CD1c-positive myeloid dendritic cell (primary cell): ENCODE measurements at regions not wholly inside any gene's neighbourhood (a gene's known extent, or its start where the extent isn't known, plus 50 kb on each side); places are given as distances from the start of the nearest gene placed in this dataset.
"Not testable (repeated sequence)": the region's sequence is repeated elsewhere in the genome, so short reads cannot be mapped to it uniquely, and the experiment has no call there.

Experiments
- DNase-seq: peaks from one replicate; pipeline ENCODE4 v3.0.0-alpha.2; 2016; ENCODE audit errors: extremely low spot score

GRCh38 chr1:232166942-232167341 lies 463.0 kb downstream of the SIPA1L2 start:
- no peak for DNase-seq

DNA sequence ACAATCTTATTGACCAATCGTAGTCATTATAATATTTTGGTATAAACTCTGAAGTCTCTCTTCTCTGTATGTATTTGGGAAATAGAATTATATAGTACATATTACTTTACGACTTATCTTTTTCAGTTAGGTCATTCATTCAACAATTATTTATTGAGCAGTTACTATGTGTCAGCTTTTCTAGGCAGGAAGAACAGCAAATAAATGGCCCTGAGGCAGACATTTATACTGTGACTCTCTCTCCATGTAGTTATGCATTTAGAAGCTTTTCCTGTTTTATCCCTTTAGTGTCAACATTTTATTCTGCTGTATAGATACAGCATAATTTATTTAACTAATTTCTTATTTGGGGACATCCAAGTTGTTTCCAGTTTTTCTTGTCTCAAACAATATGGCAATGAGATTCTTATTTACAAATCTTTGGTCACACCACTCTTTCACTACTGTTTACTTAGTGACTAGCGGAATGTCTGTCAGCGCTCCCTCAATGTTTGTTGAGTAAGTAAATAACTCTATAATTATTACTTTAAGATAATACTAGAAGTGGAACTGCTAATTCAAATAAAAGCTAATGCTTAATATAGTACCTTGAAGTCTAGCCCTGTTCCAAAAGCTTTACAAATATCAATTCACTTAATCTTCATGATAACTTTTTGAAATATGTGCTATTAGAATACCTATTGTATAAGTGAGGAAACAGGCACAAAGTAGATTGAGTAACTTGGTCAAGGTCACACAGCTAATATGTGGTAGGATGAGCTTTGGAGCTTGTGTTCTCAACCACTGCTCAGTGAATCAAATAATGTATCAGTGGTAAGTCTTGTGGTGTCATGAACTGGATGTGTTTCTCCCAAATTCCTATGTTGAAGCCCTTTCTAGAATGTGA lies 465.6 kb downstream of the SIPA1L2 start:
- no peak for DNase-seq

GRCh38 chr1:232163533-232163932 lies 466.4 kb downstream of the SIPA1L2 start:
- DNase-seq, result no peak

DNA sequence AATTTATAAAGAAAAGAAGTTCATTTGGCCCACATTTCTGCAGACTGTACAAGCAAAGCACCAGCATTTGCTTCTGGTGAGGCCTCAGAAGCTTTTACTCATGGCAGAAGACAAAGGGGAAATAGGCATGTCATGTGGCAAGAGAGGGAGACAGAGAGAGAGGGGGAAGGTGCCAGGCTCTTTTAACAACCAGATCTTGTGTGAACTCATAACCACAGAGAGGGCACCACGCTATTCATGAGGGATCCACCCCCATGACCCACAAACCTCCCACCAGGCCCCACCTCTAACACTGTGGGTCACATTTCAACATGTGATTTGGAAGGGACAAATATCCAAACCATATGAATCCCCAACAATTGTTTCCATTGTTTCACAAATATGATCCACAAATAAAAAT lies 467.9 kb downstream of the SIPA1L2 start:
- no peak for DNase-seq

GRCh38 chr1:232158558-232158957 lies 471.4 kb downstream of the SIPA1L2 start:
- not testable (repeated sequence) for DNase-seq

DNA sequence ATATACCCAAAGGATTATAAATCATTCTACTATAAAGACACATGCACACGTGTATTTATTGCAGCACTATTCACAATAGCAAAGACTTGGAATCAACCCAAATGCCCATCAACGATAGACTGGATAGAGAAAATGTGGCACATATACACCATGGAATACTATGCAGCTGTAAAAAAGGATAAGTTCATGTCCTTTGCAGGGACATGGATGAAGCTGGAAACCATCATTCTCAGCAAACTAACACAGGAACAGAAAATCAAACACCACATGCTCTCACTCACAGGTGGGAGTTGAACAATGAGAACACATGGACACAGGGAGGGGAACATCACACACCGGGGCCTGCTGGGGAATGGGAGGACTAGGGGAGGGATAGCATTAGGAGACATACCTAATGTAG lies 473.9 kb downstream of the SIPA1L2 start:
- DNase-seq, result not testable (repeated sequence)

DNA sequence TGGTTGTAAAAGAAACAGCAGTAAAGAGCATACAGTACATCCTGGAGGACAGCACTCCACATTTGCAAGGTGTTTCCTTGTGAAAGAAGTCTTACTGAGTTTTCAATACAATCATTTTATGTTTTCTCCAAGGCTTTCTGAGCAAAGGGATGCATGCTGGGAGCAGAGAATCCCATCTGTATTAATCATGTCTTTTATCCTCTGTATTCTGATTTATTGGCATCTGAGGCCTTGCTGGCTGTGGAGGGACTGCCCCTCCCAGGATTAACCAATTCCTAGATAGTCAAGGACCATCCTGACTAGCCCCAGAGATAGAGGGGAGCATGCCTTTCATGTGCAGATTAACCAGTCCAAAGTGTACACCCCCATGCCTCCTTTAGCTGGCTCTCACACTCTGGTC lies 476.3 kb downstream of the SIPA1L2 start:
- no peak for DNase-seq

- DNase-seq, result no peak
Observed at GRCh38 chr1:232150770-232151548, 479.0 kb downstream of the SIPA1L2 start.

GRCh38 chr1:232149287-232150201 lies 480.4 kb downstream of the SIPA1L2 start:
- DNase-seq, result no peak

DNA sequence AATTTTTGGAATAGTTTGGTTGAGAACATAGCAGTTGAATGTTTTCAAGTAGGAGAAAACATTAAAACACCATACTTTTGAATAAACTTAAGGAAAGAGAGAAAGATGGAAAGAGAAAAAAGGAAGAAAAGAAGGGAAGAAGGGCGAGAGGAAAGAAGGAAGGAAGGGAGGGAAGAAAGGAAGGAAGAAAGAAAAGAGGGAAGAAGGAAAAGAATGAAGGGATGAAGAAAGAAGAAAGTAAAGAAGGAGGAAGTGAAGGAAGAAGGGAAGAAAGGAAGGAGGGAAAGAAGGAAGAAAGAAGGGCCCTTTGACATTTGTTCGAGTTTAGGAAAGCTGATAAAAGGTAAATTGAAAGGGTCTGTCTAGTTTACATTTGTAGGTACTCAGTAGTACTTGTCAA lies 482.7 kb downstream of the SIPA1L2 start:
- DNase-seq, result no peak

GRCh38 chr1:232146514-232146913 lies 483.4 kb downstream of the SIPA1L2 start:
- no peak for DNase-seq

DNA sequence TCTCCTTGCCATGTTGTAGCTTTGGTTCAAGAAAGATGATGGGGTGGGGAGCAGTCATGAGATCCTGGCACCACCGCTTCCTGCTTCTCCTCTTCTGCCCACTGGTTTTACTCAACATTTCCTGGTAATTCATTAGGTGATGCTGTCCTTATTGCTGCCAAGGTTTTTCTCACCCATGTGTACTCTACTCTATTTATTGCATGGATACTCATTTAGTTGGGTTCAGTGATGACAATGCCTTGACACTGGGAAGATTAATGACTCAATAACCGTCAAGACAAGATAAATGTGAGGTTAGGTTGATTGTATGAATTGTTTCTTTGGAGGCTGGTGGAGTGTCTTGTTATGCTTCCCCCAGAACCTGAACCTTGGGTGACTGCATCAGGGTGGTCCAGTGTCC lies 484.2 kb downstream of the SIPA1L2 start:
- DNase-seq, result no peak

DNA sequence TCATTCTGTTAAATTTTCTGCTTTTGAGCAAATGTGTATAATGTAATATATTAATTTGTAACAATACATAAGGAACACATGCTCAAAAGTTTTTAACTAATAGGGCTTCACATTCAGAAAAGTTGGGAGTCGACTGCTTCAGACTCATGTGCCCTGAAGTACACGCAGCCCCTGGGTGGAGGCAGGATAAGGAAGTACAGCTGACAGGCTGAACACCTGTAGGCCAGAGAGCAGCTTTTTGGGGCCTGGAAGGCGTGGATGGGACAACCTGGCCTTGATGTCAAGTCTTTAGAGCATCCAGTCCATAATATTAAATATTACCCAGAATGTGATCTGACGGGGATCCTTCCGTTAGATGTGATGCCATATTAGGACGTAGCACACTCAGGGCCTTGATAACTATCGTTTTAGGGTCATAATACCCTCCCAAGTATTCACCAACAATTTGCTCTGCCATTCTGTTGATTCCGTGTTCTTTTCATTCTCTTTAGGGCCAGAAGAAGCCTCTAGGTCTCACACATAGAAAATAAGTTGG lies 485.2 kb downstream of the SIPA1L2 start:
- no peak for DNase-seq

DNA sequence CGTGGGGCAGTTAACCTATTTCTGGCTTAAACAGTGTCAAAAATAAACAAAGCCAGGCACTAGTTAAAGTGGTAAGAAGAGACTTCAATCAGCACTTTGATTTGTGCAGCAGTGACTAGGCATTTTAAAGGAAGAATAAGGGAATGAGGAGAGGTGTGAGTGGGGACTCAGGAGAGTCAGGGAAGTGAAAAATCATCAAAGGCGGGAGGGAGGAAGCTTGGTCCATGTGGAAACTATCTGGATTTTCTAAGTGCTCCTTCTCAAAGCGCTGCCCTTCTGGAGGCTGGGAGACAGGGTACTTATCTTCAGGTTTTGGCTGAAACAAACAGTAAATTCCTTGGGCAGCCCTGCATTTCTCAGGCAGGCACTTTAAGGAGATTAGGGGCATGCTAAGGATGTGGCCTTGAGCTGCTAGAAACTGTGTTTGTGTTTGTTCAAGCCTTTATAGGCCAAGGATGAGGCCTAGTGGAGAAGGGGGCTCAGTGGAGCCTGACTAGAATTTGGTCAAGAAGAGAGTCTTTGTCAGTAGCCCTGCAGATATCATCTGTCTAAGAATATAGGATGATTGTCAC lies 486.5 kb downstream of the SIPA1L2 start:
- DNase-seq, result no peak

- DNase-seq, result no peak
Observed at GRCh38 chr1:232142403-232143314, 487.3 kb downstream of the SIPA1L2 start.

DNA sequence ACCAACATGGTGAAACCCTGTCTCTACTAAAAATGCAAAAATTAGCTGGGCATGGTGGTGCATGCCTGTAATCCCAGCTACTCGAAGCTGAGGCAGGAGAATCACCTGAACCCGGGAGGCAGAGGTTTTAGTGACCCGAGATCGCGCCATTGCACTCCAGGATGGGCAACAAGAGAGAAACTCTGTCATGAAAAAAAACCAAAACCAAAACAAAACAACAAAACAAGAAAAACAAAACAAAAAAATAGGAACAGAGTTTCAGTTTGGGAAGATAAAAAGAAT lies 488.8 kb downstream of the SIPA1L2 start:
- not testable (repeated sequence) for DNase-seq

- DNase-seq, result no peak
Observed at GRCh38 chr1:232140419-232141166, 489.3 kb downstream of the SIPA1L2 start.

- no peak for DNase-seq
Observed at GRCh38 chr1:232139444-232139843, 490.5 kb downstream of the SIPA1L2 start.

DNA sequence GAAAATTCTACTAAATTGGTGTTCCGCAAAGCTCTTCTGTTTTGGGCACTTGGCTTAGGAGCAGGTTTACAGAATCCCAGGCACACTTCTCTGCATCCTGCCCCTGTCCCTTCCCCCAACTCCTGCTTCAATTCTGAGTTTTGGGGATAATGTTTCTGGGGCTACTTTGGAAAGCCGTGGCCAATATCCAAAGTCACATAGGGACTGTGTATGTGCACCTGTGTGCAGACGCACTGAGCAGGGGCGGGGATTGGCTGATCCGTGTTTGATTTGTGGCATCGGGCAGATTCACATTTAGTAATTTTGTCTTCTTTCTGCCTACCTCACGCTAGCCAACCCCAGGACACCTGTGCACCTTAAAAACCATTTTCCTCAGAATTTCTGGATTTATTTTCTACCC lies 491.9 kb downstream of the SIPA1L2 start:
- DNase-seq, result no peak

DNA sequence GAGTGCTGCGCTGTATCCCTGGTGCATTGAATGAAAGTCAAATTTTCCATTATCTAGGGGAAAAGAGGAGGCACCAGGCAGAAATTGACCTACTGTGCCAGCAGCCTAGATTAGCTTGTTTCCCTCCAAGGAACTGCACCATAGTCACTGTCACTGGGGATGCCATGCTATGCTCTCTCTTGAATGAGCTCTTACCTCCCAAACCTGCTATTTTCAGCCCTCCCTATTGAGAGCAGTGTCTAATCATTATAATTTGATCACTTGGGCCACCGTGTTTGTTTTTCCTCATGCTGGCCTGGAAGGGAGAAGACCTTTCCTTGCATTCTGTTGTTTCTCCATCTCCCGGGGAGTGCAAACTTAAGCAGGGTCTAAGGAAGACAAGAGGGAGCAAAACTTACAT lies 492.9 kb downstream of the SIPA1L2 start:
- no peak for DNase-seq
